Glutamatergic neuron (in vitro differentiated cells): ENCODE measurements at regions not wholly inside any gene's neighbourhood (a gene's known extent, or its start where the extent isn't known, plus 50 kb on each side); places are given as distances from the start of the nearest gene placed in this dataset.

Experiments used
- DNase-seq: peaks from one replicate; pipeline ENCODE4 v3.0.0; 2022
- H3K27ac Mint-ChIP-seq: one replicate; pipeline ENCODE4 v1.8.0; 2020; ENCODE audit warnings: mild to moderate bottlenecking, mixed read lengths, inconsistent platforms; ENCODE audit not compliant: unreplicated experiment
- H3K27me3 Mint-ChIP-seq: one replicate; pipeline ENCODE4 v1.8.0; 2020; ENCODE audit warnings: mild to moderate bottlenecking, moderate library complexity, mixed read lengths, inconsistent platforms; ENCODE audit not compliant: unreplicated experiment
- H3K36me3 Mint-ChIP-seq: one replicate; pipeline ENCODE4 v1.8.0; 2020; ENCODE audit warnings: mild to moderate bottlenecking, mixed read lengths, inconsistent platforms; ENCODE audit not compliant: unreplicated experiment
- H3K4me1 Mint-ChIP-seq: one replicate; pipeline ENCODE4 v1.8.0; 2020; ENCODE audit warnings: mild to moderate bottlenecking, low read depth, mixed read lengths, inconsistent platforms; ENCODE audit not compliant: unreplicated experiment
- H3K4me3 Mint-ChIP-seq: one replicate; pipeline ENCODE4 v1.8.0; 2020; ENCODE audit warnings: mild to moderate bottlenecking, mixed read lengths, inconsistent platforms; ENCODE audit not compliant: unreplicated experiment
- H3K9me3 Mint-ChIP-seq: one replicate; pipeline ENCODE4 v1.8.0; 2020; ENCODE audit warnings: mild to moderate bottlenecking, moderate library complexity, mixed read lengths, inconsistent platforms; ENCODE audit not compliant: unreplicated experiment
- TF ChIP-seq, protein P1 (sequence below): fragments of 200-600 bp; sonication (generic); IDR thresholded peaks from one replicate; pipeline ENCODE4 v1.5.0; 2021; ENCODE audit not compliant: partially characterized antibody, unreplicated experiment

DNA sequence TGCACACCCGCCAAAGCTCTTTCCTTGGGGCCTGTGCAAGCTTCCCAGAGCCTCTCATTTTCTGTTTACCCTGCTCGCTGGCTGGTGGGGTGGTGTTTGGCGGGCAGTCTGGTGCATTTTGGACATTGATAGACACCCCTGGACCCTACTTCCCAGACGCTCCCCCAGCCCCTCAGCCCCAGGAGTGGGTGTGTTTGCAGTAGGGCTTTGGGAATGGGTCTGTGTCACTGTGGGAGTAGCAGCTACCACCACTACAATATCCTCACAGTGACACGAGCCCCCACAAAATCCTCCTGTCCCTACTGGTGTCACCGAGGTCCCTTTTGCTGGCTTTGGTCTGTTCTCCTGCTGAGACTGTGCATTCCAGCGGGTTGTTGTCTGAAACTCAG lies 371.3 kb downstream of the TMEM121 start:
- H3K4me3 Mint-ChIP-seq = no peak overlapping the region
- H3K27me3 Mint-ChIP-seq = peaks cover 8% of the 10 kb centered on the region
- TF ChIP-seq, protein P1, sequence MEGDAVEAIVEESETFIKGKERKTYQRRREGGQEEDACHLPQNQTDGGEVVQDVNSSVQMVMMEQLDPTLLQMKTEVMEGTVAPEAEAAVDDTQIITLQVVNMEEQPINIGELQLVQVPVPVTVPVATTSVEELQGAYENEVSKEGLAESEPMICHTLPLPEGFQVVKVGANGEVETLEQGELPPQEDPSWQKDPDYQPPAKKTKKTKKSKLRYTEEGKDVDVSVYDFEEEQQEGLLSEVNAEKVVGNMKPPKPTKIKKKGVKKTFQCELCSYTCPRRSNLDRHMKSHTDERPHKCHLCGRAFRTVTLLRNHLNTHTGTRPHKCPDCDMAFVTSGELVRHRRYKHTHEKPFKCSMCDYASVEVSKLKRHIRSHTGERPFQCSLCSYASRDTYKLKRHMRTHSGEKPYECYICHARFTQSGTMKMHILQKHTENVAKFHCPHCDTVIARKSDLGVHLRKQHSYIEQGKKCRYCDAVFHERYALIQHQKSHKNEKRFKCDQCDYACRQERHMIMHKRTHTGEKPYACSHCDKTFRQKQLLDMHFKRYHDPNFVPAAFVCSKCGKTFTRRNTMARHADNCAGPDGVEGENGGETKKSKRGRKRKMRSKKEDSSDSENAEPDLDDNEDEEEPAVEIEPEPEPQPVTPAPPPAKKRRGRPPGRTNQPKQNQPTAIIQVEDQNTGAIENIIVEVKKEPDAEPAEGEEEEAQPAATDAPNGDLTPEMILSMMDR = no peak
- peaks cover 21% of the 10 kb centered on the region for H3K9me3 Mint-ChIP-seq
- H3K36me3 Mint-ChIP-seq = no peaks in the 10 kb centered on the region
- no peak for DNase-seq
- no peaks in the 10 kb centered on the region for H3K4me1 Mint-ChIP-seq
- no peak overlapping the region for H3K27ac Mint-ChIP-seq

DNA sequence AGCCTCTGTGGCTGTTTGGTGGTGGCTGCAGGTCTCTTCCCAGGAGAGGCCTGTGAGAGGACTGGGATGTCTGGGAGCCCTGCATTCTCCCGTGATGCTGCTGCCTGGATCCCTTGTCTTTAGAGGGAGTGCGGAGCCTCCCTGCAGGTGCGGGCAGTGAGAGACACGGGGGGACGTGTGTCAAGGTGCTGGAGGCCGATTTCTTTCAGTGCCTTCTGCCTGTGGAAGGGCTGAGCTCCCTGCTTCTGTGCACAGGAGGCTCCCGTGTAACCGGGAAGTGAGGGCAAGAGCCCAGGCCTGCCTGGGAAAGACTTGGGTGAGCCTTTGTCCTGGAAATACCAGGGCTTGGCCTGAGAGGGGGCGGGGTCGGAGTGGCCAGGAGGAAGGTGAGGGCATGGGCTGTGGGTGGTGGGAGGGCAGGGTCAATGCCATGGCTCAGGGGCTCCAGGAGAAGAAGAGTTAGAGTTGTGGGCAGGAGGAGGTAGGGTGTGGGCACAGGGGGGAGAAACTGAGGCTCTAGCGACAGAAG lies 372.2 kb downstream of the TMEM121 start:
- Mint-ChIP-seq H3K9me3 (peaks cover 23% of the 10 kb centered on the region), H3K27me3 (peaks cover 8% of the 10 kb centered on the region), H3K27ac (no peak overlapping the region), H3K36me3 (no peaks in the 10 kb centered on the region), H3K4me1 (no peaks in the 10 kb centered on the region), H3K4me3 (no peak overlapping the region)
- no peak for DNase-seq
- TF ChIP-seq, protein P1 = no peak

DNA sequence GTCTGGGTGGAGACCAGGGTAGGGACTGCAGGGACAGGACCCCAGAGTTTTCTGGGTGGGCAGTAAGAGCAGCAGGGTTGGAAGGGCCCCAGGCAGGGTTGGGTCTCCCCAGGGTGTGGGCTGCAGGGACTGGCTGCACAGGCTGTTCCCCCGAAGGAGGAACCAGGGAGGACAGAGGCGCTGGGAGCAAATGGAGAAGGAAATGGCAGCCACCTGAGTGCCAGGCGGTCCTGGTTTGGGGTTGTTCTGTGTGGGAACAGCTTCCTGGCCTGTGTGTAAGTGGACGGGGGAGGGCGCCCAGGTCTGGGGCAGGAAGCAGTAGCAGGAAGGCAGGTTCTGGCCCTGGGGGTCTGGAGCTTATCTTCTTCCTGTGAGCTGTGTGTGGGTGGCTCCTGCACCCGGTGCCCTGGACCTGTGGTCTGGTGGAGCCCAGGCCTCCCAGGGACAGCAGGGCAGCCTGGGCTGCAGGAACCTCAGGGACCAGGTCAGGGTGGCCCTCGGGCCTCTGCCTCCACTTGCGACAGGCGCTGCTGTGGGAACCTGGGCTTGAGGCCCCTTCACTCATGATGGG lies 372.8 kb downstream of the TMEM121 start:
- Mint-ChIP-seq H3K4me3 (no peak overlapping the region), H3K9me3 (peaks cover 26% of the 10 kb centered on the region), H3K27ac (no peak overlapping the region), H3K4me1 (no peaks in the 10 kb centered on the region), H3K27me3 (peaks cover 9% of the 10 kb centered on the region), H3K36me3 (no peaks in the 10 kb centered on the region)
- TF ChIP-seq, protein P1 = no peak
- DNase-seq = no peak

DNA sequence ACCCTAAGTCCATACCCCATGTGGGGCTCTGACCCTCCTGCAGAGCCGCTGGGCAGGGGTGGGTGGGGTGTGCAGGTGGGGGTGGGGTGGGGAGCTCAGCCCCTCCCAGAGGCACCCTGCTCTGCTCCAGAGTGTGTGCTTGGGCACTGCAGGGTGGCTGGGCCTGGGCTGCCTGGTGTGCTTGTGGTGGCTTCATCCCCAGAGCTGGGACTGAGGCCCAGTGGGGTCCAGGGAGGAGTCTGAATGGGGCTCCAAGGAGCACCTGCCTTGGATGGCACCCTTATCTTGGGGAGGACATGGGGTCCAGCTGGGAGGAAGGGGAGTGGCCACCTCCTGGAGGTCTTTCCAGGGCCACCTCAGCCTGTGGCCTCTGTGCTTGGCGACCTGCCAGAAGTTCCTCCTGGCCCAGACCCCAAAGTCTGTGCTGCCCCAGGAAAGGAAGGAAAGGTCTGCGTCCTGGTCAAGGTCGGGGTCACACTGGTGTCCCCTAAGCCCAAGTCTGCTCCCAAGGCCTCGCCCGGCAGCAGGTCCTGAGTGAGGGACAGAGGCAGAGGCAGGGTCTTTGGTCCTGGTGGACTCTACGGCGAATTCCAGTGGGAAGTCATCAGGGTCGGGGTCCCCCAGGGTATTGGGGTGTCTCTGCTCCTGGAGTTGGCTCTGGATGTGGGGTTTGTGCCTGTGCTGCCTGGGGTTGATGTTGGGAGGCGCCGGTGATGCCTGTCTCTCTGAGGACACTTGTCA lies 373.4 kb downstream of the TMEM121 start:
- DNase-seq = no peak

More for the DNA sequence above, 373.4 kb downstream of the TMEM121 start:
- Mint-ChIP-seq H3K4me1 (no peaks in the 10 kb centered on the region), H3K36me3 (no peaks in the 10 kb centered on the region), H3K4me3 (no peak overlapping the region), H3K27ac (no peak overlapping the region), H3K9me3 (peaks cover 25% of the 10 kb centered on the region), H3K27me3 (peaks cover 8% of the 10 kb centered on the region)
- TF ChIP-seq, protein P1 = no peak
